Embryonic facial prominence (tissue), 1 donor: ENCODE measurements at regions not wholly inside any gene's neighbourhood (a gene's known extent, or its start where the extent isn't known, plus 50 kb on each side); places are given as distances from the start of the nearest gene placed in this dataset.

Experiments
- DNase-seq: peaks from one replicate; pipeline ENCODE4 v3.0.0-alpha.2; 2016; ENCODE audit errors: extremely low spot score

GRCh38 chr6:80728830-80729229 is 622.4 kb downstream of the BCKDHB start:
- no peak for DNase-seq

GRCh38 chr6:80728101-80728750 is 621.8 kb downstream of the BCKDHB start:
- no peak for DNase-seq

- DNase-seq: no peak
Observed at GRCh38 chr6:80725156-80725930, 618.9 kb downstream of the BCKDHB start.

GRCh38 chr6:80720824-80721223 is 614.4 kb downstream of the BCKDHB start:
- no peak for DNase-seq

- DNase-seq: no peak
Observed at GRCh38 chr6:80714513-80714912, 608.0 kb downstream of the BCKDHB start.

GRCh38 chr6:80698459-80698858 is 592.0 kb downstream of the BCKDHB start:
- no peak for DNase-seq

- no peak for DNase-seq
Observed at GRCh38 chr6:80696268-80696667, 589.8 kb downstream of the BCKDHB start.

- no peak for DNase-seq
Observed at GRCh38 chr6:80690551-80691131, 584.2 kb downstream of the BCKDHB start.

- no peak for DNase-seq
Observed at GRCh38 chr6:80689716-80690395, 583.4 kb downstream of the BCKDHB start.

GRCh38 chr6:80679992-80680391 is 573.5 kb downstream of the BCKDHB start:
- DNase-seq: no peak

- DNase-seq: no peak
Observed at GRCh38 chr6:80676386-80676785, 569.9 kb downstream of the BCKDHB start.

- DNase-seq: no peak
Observed at GRCh38 chr6:80674669-80675068, 568.2 kb downstream of the BCKDHB start.

GRCh38 chr6:80673367-80673766 is 566.9 kb downstream of the BCKDHB start:
- DNase-seq: no peak

GRCh38 chr6:80667006-80667405 is 560.5 kb downstream of the BCKDHB start:
- no peak for DNase-seq

GRCh38 chr6:80658926-80659325 is 552.5 kb downstream of the BCKDHB start:
- no peak for DNase-seq

GRCh38 chr6:80647156-80647555 is 540.7 kb downstream of the BCKDHB start:
- no peak for DNase-seq

GRCh38 chr6:80643881-80644280 is 537.4 kb downstream of the BCKDHB start:
- DNase-seq: no peak

GRCh38 chr6:80642452-80642851 is 536.0 kb downstream of the BCKDHB start:
- DNase-seq: no peak

GRCh38 chr6:80641591-80641990 is 535.1 kb downstream of the BCKDHB start:
- no peak for DNase-seq

GRCh38 chr6:80640176-80640575 is 533.7 kb downstream of the BCKDHB start:
- DNase-seq: no peak

- no peak for DNase-seq
Observed at GRCh38 chr6:80639181-80639629, 532.7 kb downstream of the BCKDHB start.
